CD4-positive, alpha-beta T cell treated with Interleukin-10 for 1 hour (primary cell): ENCODE measurements at regions not wholly inside any gene's neighbourhood (a gene's known extent, or its start where the extent isn't known, plus 50 kb on each side); places are given as distances from the start of the nearest gene placed in this dataset.

Source experiments
- DNase-seq: peaks from one replicate; pipeline ENCODE4 v3.0.0-alpha.2; 2020

- no peak for DNase-seq
These were observed 64.3 kb upstream of the VANGL1 start for GRCh38 chr1:115577513-115577912.

GRCh38 chr1:115575661-115576060, 66.1 kb upstream of the VANGL1 start:
- DNase-seq, result no peak

- DNase-seq, result no peak
These were observed 69.1 kb upstream of the VANGL1 start for GRCh38 chr1:115572710-115573109.

GRCh38 chr1:115567431-115567830, 74.3 kb upstream of the VANGL1 start:
- no peak for DNase-seq

- no peak for DNase-seq
These were observed 76.0 kb upstream of the VANGL1 start for GRCh38 chr1:115565791-115566190.

GRCh38 chr1:115565353-115565752, 76.4 kb upstream of the VANGL1 start:
- DNase-seq, result no peak

GRCh38 chr1:115564201-115564600, 77.6 kb upstream of the VANGL1 start:
- DNase-seq, result no peak

- DNase-seq, result no peak
These were observed 81.7 kb upstream of the VANGL1 start for GRCh38 chr1:115560027-115560426.

GRCh38 chr1:115558275-115558674, 83.5 kb upstream of the VANGL1 start:
- no peak for DNase-seq

- no peak for DNase-seq
These were observed 84.1 kb upstream of the VANGL1 start for GRCh38 chr1:115557715-115558114.

GRCh38 chr1:115556236-115556635, 85.5 kb upstream of the VANGL1 start:
- no peak for DNase-seq

- DNase-seq, result no peak
These were observed 86.3 kb upstream of the VANGL1 start for GRCh38 chr1:115555446-115555845.

- no peak for DNase-seq
These were observed 94.1 kb upstream of the VANGL1 start for GRCh38 chr1:115547696-115548095.

GRCh38 chr1:115546846-115547245, 94.9 kb upstream of the VANGL1 start:
- DNase-seq, result no peak

- DNase-seq, result no peak
These were observed 95.7 kb upstream of the VANGL1 start for GRCh38 chr1:115545791-115546733.

- no peak for DNase-seq
These were observed 96.6 kb upstream of the VANGL1 start for GRCh38 chr1:115545096-115545720.

- DNase-seq, result no peak
These were observed 97.6 kb upstream of the VANGL1 start for GRCh38 chr1:115544131-115544530.

GRCh38 chr1:115543247-115543646, 98.5 kb upstream of the VANGL1 start:
- no peak for DNase-seq

- no peak for DNase-seq
These were observed 102.0 kb upstream of the VANGL1 start for GRCh38 chr1:115539736-115540135.

- no peak for DNase-seq
These were observed 102.7 kb upstream of the VANGL1 start for GRCh38 chr1:115539061-115539460.

GRCh38 chr1:115538579-115538978, 103.2 kb upstream of the VANGL1 start:
- DNase-seq, result no peak

GRCh38 chr1:115537415-115537814, 104.4 kb upstream of the VANGL1 start:
- DNase-seq, result no peak

GRCh38 chr1:115536279-115536816, 105.4 kb upstream of the VANGL1 start:
- no peak for DNase-seq

GRCh38 chr1:115534106-115534505, 107.7 kb upstream of the VANGL1 start:
- DNase-seq, result no peak
